ENCODE measurements at regions not wholly inside any gene's neighbourhood (a gene's known extent, or its start where the extent isn't known, plus 50 kb on each side); places are given as distances from the start of the nearest gene placed in this dataset.
"Not testable (repeated sequence)": the region's sequence is repeated elsewhere in the genome, so short reads cannot be mapped to it uniquely, and the experiment has no call there.

DNA sequence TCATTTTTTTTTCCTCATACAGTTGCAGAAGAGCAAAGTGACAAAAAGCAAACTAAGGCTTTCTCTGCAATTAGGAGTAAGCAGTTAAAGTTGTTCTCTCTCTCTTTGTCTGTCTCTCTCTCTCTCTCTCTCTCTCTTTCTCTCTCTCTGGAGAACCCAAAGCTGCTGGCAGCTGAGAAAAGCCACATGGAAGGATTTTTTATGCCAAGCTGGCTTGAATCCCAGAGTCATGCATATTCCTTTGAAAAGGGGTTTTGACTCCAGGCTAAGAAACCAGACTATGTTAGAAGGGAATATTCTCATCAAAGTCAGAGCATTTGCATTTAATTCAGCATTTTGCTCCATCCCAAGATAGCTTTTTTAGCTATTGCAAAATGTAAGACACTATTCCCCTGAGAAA lies 1114.2 kb upstream of the GOT2 start:
- no peak for DNase-seq (ENCODE audit: low spot score)
- intact Hi-C loops (cut with DNase I), result no loop called here
- H3K36me3 ChIP-seq, result no peaks in the 10 kb centered on the region
- no peaks in the 10 kb centered on the region for H3K4me1 ChIP-seq (replicated peaks)
- H3K27me3 ChIP-seq (replicated peaks; ENCODE audit: insufficient read depth), result no peaks in the 10 kb centered on the region
- H3K4me3 ChIP-seq, result no peak overlapping the region
- no peak overlapping the region for H3K27ac ChIP-seq
- TF ChIP-seq POLR2A (IDR thresholded peaks at IDR 0.05), result no peak
- no peak for TF ChIP-seq POLR2AphosphoS5 (IDR thresholded peaks at IDR 0.05)
- no peak for TF ChIP-seq CTCF (IDR thresholded peaks at IDR 0.05)
- no peaks in the 10 kb centered on the region for H3K9me3 ChIP-seq

DNA sequence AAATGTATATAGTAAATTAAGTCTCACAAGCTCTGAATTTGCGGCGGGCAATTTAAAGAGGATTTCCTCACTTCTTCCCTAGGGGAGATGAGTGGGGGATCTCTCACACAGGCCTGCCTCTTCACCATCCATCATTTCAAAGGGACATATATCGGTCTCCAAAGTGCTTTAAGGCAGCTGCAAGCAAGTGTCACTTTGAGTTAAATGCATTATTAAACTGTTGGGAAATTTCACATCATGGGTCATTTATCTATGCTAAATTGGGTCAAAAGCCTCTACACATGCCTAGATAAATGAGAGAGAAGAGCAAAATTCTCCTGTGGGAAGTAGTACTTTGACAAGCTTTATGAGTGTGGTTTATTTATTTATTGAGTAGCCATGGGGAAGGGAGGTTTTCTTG lies 1106.1 kb upstream of the GOT2 start:
- DNase-seq (ENCODE audit: low spot score), result no peak
- 86% methylated on average over 3 of the region's 3 CpGs for WGBS
- intact Hi-C loops (cut with DNase I), result no loop called here
- Histone ChIP-seq H3K27ac (no peak overlapping the region), H3K27me3 (replicated peaks; ENCODE audit: insufficient read depth) (no peaks in the 10 kb centered on the region), H3K4me1 (replicated peaks) (no peaks in the 10 kb centered on the region), H3K9me3 (no peaks in the 10 kb centered on the region), H3K4me3 (no peak overlapping the region), H3K36me3 (no peaks in the 10 kb centered on the region)
- no peak for TF ChIP-seq POLR2AphosphoS5 (IDR thresholded peaks at IDR 0.05)
- TF ChIP-seq POLR2A (IDR thresholded peaks at IDR 0.05), result no peak
- TF ChIP-seq CTCF (IDR thresholded peaks at IDR 0.05), result no peak

DNA sequence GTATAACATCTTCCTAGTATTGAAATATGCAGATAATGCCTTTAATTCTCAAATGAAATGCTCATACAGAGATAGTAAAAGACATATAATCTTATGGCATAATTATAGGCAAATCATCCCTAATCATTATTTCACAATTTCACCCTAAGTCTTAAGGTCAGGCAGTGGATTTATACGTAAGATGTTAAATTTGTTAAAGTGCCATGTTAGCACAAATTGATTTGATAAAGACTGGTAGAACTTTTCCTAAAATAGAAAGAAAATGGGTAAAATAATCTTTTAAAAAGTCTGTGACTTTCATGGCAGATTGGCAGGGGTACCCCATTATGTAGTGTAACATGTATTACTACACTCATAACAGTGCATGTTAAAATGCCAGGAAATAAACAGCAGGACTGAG lies 1092.7 kb upstream of the GOT2 start:
- Histone ChIP-seq H3K4me3 (no peak overlapping the region), H3K9me3 (no peaks in the 10 kb centered on the region), H3K36me3 (no peaks in the 10 kb centered on the region), H3K4me1 (replicated peaks) (no peaks in the 10 kb centered on the region), H3K27ac (no peak overlapping the region), H3K27me3 (replicated peaks; ENCODE audit: insufficient read depth) (no peaks in the 10 kb centered on the region)
- WGBS, result 93% methylated on average over 1 of the region's 1 CpG
- intact Hi-C loops (cut with DNase I), result no loop called here
- DNase-seq (ENCODE audit: low spot score), result no peak
- TF ChIP-seq POLR2AphosphoS5 (IDR thresholded peaks at IDR 0.05), result no peak
- TF ChIP-seq CTCF (IDR thresholded peaks at IDR 0.05), result no peak
- no peak for TF ChIP-seq POLR2A (IDR thresholded peaks at IDR 0.05)

- H3K27ac ChIP-seq; H3K4me3 ChIP-seq; H3K4me1 ChIP-seq (replicated peaks); H3K9me3 ChIP-seq; H3K27me3 ChIP-seq (replicated peaks; ENCODE audit: insufficient read depth); H3K36me3 ChIP-seq; intact Hi-C loops (cut with DNase I); DNase-seq (ENCODE audit: low spot score): not testable (repeated sequence)
- 90% methylated on average over 11 of the region's 11 CpGs for WGBS
These were observed 1075.4 kb upstream of the GOT2 start for GRCh38 chr16:59809488-59809887.

DNA sequence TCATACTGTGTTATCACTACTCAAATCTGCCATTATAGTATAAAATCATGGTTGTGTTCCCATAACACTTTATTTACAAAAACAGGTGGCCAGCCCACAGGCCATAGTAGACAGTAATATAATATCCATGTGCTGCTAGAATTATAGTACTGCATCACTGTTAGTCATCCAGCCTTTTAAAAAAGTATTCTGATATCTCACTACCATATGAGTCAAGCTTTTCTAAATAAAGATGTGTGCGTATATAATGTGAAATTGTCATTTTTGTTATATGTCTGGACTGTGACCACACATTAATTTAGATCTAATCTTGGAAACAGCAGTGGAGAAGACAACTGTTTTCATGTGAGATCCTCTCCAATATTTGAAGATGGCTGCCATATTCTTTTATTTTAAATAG lies 1049.1 kb upstream of the GOT2 start:
- H3K9me3 ChIP-seq, result no peaks in the 10 kb centered on the region
- DNase-seq (ENCODE audit: low spot score), result no peak
- TF ChIP-seq POLR2A (IDR thresholded peaks at IDR 0.05), result no peak
- TF ChIP-seq POLR2AphosphoS5 (IDR thresholded peaks at IDR 0.05), result no peak
- TF ChIP-seq CTCF (IDR thresholded peaks at IDR 0.05), result no peak
- no peaks in the 10 kb centered on the region for H3K27me3 ChIP-seq (replicated peaks; ENCODE audit: insufficient read depth)
- H3K27ac ChIP-seq, result no peak overlapping the region
- no peaks in the 10 kb centered on the region for H3K4me1 ChIP-seq (replicated peaks)
- no peak overlapping the region for H3K4me3 ChIP-seq
- WGBS, result 95% methylated on average over 1 of the region's 1 CpG
- no peaks in the 10 kb centered on the region for H3K36me3 ChIP-seq
- intact Hi-C loops (cut with DNase I), result no loop called here

DNA sequence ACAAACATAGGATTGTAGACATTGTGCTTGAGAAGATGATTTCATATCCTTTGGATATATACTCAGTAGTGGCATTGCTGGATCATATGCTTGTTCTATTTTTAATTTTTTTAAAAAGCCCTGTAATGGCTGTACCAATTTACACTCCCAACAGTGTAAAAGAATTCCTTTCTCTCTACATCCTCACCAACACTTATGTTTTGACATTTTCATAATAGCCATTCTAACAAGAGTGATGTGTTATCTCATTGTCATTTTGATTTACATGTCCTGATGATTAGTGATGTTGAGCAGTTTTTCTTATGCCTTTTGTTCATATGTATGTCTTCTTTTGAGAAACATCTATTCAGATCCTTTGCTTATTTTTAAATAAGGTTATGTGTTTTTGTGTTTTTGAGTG lies 1039.2 kb upstream of the GOT2 start:
- no peak overlapping the region for H3K4me3 ChIP-seq
- H3K27me3 ChIP-seq (replicated peaks; ENCODE audit: insufficient read depth), result no peaks in the 10 kb centered on the region
- no peak for TF ChIP-seq CTCF (IDR thresholded peaks at IDR 0.05)
- intact Hi-C loops (cut with DNase I), result no loop called here
- no peaks in the 10 kb centered on the region for H3K4me1 ChIP-seq (replicated peaks)
- no peak for DNase-seq (ENCODE audit: low spot score)
- no peak overlapping the region for H3K27ac ChIP-seq
- H3K36me3 ChIP-seq, result no peaks in the 10 kb centered on the region
- H3K9me3 ChIP-seq, result no peaks in the 10 kb centered on the region

Data from prostate gland (tissue), 2 donors.